ENCODE measurements at regions not wholly inside any gene's neighbourhood (a gene's known extent, or its start where the extent isn't known, plus 50 kb on each side); places are given as distances from the start of the nearest gene placed in this dataset.

GRCh38 chr1:60888126-60888525 is 194.2 kb upstream of the NFIA start:
- TF ChIP-seq CTCF (IDR thresholded peaks at IDR 0.05), result no peak
- no peak for TF ChIP-seq POLR2A (IDR thresholded peaks at IDR 0.05)

Data from tibial nerve (tissue), 3 donors.